ENCODE measurements at regions not wholly inside any gene's neighbourhood (a gene's known extent, or its start where the extent isn't known, plus 50 kb on each side); places are given as distances from the start of the nearest gene placed in this dataset.

GRCh38 chr12:124484526-124484953 is 82.9 kb downstream of the NCOR2 start:
- TF ChIP-seq POLR2A (IDR thresholded peaks at IDR 0.05) = no peak
- TF ChIP-seq, protein P1, sequence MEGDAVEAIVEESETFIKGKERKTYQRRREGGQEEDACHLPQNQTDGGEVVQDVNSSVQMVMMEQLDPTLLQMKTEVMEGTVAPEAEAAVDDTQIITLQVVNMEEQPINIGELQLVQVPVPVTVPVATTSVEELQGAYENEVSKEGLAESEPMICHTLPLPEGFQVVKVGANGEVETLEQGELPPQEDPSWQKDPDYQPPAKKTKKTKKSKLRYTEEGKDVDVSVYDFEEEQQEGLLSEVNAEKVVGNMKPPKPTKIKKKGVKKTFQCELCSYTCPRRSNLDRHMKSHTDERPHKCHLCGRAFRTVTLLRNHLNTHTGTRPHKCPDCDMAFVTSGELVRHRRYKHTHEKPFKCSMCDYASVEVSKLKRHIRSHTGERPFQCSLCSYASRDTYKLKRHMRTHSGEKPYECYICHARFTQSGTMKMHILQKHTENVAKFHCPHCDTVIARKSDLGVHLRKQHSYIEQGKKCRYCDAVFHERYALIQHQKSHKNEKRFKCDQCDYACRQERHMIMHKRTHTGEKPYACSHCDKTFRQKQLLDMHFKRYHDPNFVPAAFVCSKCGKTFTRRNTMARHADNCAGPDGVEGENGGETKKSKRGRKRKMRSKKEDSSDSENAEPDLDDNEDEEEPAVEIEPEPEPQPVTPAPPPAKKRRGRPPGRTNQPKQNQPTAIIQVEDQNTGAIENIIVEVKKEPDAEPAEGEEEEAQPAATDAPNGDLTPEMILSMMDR (IDR thresholded peaks at IDR 0.05) = no peak

Measured in thyroid gland (tissue), 4 donors.